H9 (cell line): ENCODE measurements at regions not wholly inside any gene's neighbourhood (a gene's known extent, or its start where the extent isn't known, plus 50 kb on each side); places are given as distances from the start of the nearest gene placed in this dataset.

ENCODE experiments used
- DNase-seq: peaks from one replicate; pipeline ENCODE4 v3.0.0-alpha.2; 2017
- H2AFZ ChIP-seq: one replicate; pipeline ENCODE4 v1.6.1; 2013; ENCODE audit warnings: mild to moderate bottlenecking, low read length, control low read depth, moderate library complexity
- H2AK5ac ChIP-seq: 2 replicates; pipeline ENCODE4 v1.6.1; 2013; ENCODE audit warnings: low read length, control low read depth, mixed read lengths; ENCODE audit not compliant: insufficient read length
- H2BK120ac ChIP-seq: one replicate; pipeline ENCODE4 v1.6.1; 2013; ENCODE audit warnings: low read depth, mild to moderate bottlenecking, low read length, control low read depth, inconsistent platforms; ENCODE audit not compliant: poor library complexity, severe bottlenecking
- H2BK12ac ChIP-seq: 2 replicates; pipeline ENCODE4 v1.6.1; 2013; ENCODE audit warnings: low read length, control low read depth, mixed read lengths, low read depth; ENCODE audit not compliant: insufficient read length
- H2BK15ac ChIP-seq: 2 replicates; pipeline ENCODE4 v1.6.1; 2013; ENCODE audit warnings: low read depth, low read length, control low read depth
- H2BK20ac ChIP-seq: one replicate; pipeline ENCODE4 v1.6.1; 2013; ENCODE audit warnings: low read depth, mild to moderate bottlenecking, low read length, control low read depth, inconsistent platforms; ENCODE audit not compliant: poor library complexity, severe bottlenecking
- H2BK5ac ChIP-seq: 2 replicates; pipeline ENCODE4 v1.6.1; 2013; ENCODE audit warnings: low read length, control low read depth, mixed read lengths; ENCODE audit not compliant: insufficient read length
- H3K14ac ChIP-seq: 2 replicates; pipeline ENCODE4 v1.6.1; 2013; ENCODE audit warnings: low read length, control low read depth; ENCODE audit not compliant: insufficient read depth
- H3K18ac ChIP-seq: 2 replicates; pipeline ENCODE4 v1.6.1; 2013; ENCODE audit warnings: low read depth, mild to moderate bottlenecking, mixed read lengths, low read length, control low read depth; ENCODE audit not compliant: insufficient read length
- H3K23ac ChIP-seq: 2 replicates; pipeline ENCODE4 v1.6.1; 2013; ENCODE audit warnings: low read length, control low read depth, mixed read lengths, low read depth; ENCODE audit not compliant: insufficient read length
- H3K23me2 ChIP-seq: 2 replicates; pipeline ENCODE4 v1.6.1; 2013; ENCODE audit warnings: low read depth, mild to moderate bottlenecking, mixed read lengths, low read length, control low read depth; ENCODE audit not compliant: insufficient read length, poor library complexity, severe bottlenecking
- H3K27ac ChIP-seq: 2 replicates; pipeline ENCODE4 v1.5.1; 2013; ENCODE audit warnings: low read length, control low read depth, mixed read lengths, low read depth; ENCODE audit not compliant: insufficient read length
- H3K27me3 ChIP-seq: 2 replicates; pipeline ENCODE4 v1.6.1; 2013; ENCODE audit warnings: low read length, control low read depth, inconsistent platforms; ENCODE audit not compliant: insufficient read depth
- H3K4ac ChIP-seq: 2 replicates; pipeline ENCODE4 v1.6.1; 2013; ENCODE audit warnings: low read depth, mild to moderate bottlenecking, control low read depth, inconsistent platforms, low read length, moderate library complexity
- H3K4me1 ChIP-seq: 2 replicates; pipeline ENCODE4 v1.6.1; 2013; ENCODE audit warnings: low read length, control low read depth, inconsistent platforms; ENCODE audit not compliant: insufficient read depth
- H3K4me2 ChIP-seq: 2 replicates; pipeline ENCODE4 v1.6.1; 2013; ENCODE audit warnings: low read length, control low read depth, mixed read lengths; ENCODE audit not compliant: insufficient read length, insufficient read depth
- H3K56ac ChIP-seq: 2 replicates; pipeline ENCODE4 v1.6.1; 2013; ENCODE audit warnings: low read depth, mild to moderate bottlenecking, mixed read lengths, low read length, control low read depth; ENCODE audit not compliant: insufficient read length
- H3K79me1 ChIP-seq: 2 replicates; pipeline ENCODE4 v1.6.1; 2013; ENCODE audit warnings: low read depth, mild to moderate bottlenecking, moderate library complexity, low read length, control low read depth, inconsistent platforms; ENCODE audit not compliant: insufficient read depth, poor library complexity, severe bottlenecking
- H3K79me2 ChIP-seq: 2 replicates; pipeline ENCODE4 v1.6.1; 2013; ENCODE audit warnings: low read length, control low read depth, inconsistent platforms; ENCODE audit not compliant: insufficient read depth
- H3K9ac ChIP-seq: 2 replicates; pipeline ENCODE4 v1.6.1; 2013; ENCODE audit warnings: low read length, control low read depth, mixed read lengths; ENCODE audit not compliant: insufficient read length; ENCODE audit errors: extremely low read depth
- H3K9me3 ChIP-seq: one replicate; pipeline ENCODE4 v1.6.1; 2013; ENCODE audit warnings: low read depth, low read length, inconsistent platforms; ENCODE audit not compliant: control insufficient read depth
- H3T11ph ChIP-seq: one replicate; pipeline ENCODE4 v1.6.1; 2013; ENCODE audit warnings: mild to moderate bottlenecking, low read length, control low read depth, inconsistent platforms
- H4K20me1 ChIP-seq: one replicate; pipeline ENCODE4 v1.6.1; 2013; ENCODE audit not compliant: control insufficient read depth, insufficient read length, insufficient read depth
- H4K5ac ChIP-seq: 2 replicates; pipeline ENCODE4 v1.6.1; 2013; ENCODE audit warnings: low read depth, mild to moderate bottlenecking, mixed read lengths, low read length, control low read depth; ENCODE audit not compliant: insufficient read length
- H4K8ac ChIP-seq: replicated peaks from 2 replicates; pipeline ENCODE4 v1.6.1; 2013; ENCODE audit warnings: low read length, control low read depth, mixed read lengths, low read depth; ENCODE audit not compliant: insufficient read length
- H4K91ac ChIP-seq: 2 replicates; pipeline ENCODE4 v1.6.1; 2013; ENCODE audit warnings: low read depth, mild to moderate bottlenecking, moderate library complexity, mixed read lengths, low read length, control low read depth; ENCODE audit not compliant: insufficient read length
- H3K27ac Mint-ChIP-seq, 3 experiments: 2 replicates in 2 of 3; 3 replicates in 1 of 3; pipeline ENCODE4 v1.8.0; 2020 to 2021; ENCODE audit warnings: mixed read lengths in 3 of 3, mild to moderate bottlenecking in 1 of 3, moderate library complexity in 1 of 3
- H3K27me3 Mint-ChIP-seq: 2 replicates; pipeline ENCODE4 v1.8.0; 2021; ENCODE audit warnings: low read depth, mild to moderate bottlenecking, moderate library complexity, mixed read lengths
- H3K36me3 Mint-ChIP-seq, 3 experiments: 2 replicates in 2 of 3; 3 replicates in 1 of 3; pipeline ENCODE4 v1.8.0; 2020 to 2021; ENCODE audit warnings: low read depth in 3 of 3, mixed read lengths in 3 of 3; ENCODE audit not compliant: insufficient read depth in 1 of 3
- H3K4me1 Mint-ChIP-seq, 2 experiments: 2 replicates each; pipeline ENCODE4 v1.8.0; 2020; ENCODE audit warnings: mixed read lengths in 2 of 2
- H3K4me3 Mint-ChIP-seq, 2 experiments: 2 replicates in 1 of 2; 3 replicates in 1 of 2; pipeline ENCODE4 v1.8.0; 2020 to 2021; ENCODE audit warnings: mild to moderate bottlenecking in 2 of 2, mixed read lengths in 2 of 2, moderate library complexity in 1 of 2
- H3K9me3 Mint-ChIP-seq, 2 experiments: 2 replicates in 1 of 2; 3 replicates in 1 of 2; pipeline ENCODE4 v1.8.0; 2020; ENCODE audit warnings: mild to moderate bottlenecking in 2 of 2, mixed read lengths in 2 of 2, moderate library complexity in 1 of 2
- WGBS: extraction: QIAGEN DNeasy Blood & Tissue Kit; methylation state at CpG from one replicate; pipeline ENCODE4 v1.1.7; 2013; ENCODE audit warnings: missing lambda C conversion rate, low lambda C conversion rate, mixed read lengths; ENCODE audit not compliant: insufficient read length; ENCODE audit errors: extremely low coverage; 5-methylcytosine and 5-hydroxymethylcytosine counted together
- TF ChIP-seq, protein P1 (sequence below): fragments of 200-600 bp; sonication (generic); conservative IDR thresholded peaks from 3 replicates; pipeline ENCODE4 v1.8.0; 2021; ENCODE audit warnings: antibody characterized with exemption, mild to moderate bottlenecking

DNA sequence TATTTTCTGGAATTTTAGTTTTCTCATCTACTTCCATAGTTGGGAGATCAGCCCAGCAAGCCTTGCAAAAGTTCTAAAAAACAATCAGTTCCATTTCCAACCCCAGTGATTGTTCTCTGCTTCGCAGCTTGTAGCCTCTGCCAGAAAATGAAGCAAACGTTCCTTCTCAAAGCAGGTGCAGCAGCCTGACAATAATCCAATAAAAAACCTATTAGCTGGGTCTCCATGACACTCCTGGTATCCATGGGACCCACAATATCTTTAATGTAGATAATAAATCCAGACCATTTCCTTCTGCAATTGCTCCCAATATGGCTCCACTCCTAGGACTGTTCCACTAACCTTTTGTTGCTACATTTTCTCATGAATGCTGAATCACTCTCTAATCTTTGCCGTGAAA, 140.8 kb upstream of the SETBP1 start:
- Histone ChIP-seq H3K23ac (no peak overlapping the region), H2BK20ac (no peak overlapping the region), H2BK15ac (no peak overlapping the region), H4K91ac (no peak overlapping the region), H3K27ac (no peak overlapping the region), H3K9ac (no peak overlapping the region), H2BK5ac (no peak overlapping the region), H3K56ac (no peak overlapping the region), H3T11ph (no peak overlapping the region), H2AK5ac (no peak overlapping the region), H3K23me2 (no peaks in the 10 kb centered on the region), H3K9me3 (no peaks in the 10 kb centered on the region), H3K18ac (no peak overlapping the region), H3K79me1 (no peaks in the 10 kb centered on the region), H3K4ac (no peak overlapping the region), H3K27me3 (no peaks in the 10 kb centered on the region), H2BK12ac (no peak overlapping the region), H3K4me1 (no peaks in the 10 kb centered on the region), H4K8ac (no peak overlapping the region), H3K14ac (no peak overlapping the region), H3K4me2 (no peak overlapping the region), H2BK120ac (no peak overlapping the region), H3K79me2 (no peaks in the 10 kb centered on the region), H4K20me1 (no peaks in the 10 kb centered on the region), H2AFZ (no peak overlapping the region), H4K5ac (no peak overlapping the region)
- H3K4me1 Mint-ChIP-seq: 0 out of 4 replicates have a peak, but pooled peaks cover 0 to 2% of the 10 kb centered on the region in 2 experiments
- H3K27me3 Mint-ChIP-seq: no peaks in the 10 kb centered on the region
- no peak overlapping the region for H3K27ac Mint-ChIP-seq
- H3K4me3 Mint-ChIP-seq: no peak overlapping the region
- no peak for DNase-seq
- H3K9me3 Mint-ChIP-seq: peaks cover 0 to 1% of the 10 kb centered on the region in 2 experiments; a peak in 1 of 5 replicates
- TF ChIP-seq, protein P1, sequence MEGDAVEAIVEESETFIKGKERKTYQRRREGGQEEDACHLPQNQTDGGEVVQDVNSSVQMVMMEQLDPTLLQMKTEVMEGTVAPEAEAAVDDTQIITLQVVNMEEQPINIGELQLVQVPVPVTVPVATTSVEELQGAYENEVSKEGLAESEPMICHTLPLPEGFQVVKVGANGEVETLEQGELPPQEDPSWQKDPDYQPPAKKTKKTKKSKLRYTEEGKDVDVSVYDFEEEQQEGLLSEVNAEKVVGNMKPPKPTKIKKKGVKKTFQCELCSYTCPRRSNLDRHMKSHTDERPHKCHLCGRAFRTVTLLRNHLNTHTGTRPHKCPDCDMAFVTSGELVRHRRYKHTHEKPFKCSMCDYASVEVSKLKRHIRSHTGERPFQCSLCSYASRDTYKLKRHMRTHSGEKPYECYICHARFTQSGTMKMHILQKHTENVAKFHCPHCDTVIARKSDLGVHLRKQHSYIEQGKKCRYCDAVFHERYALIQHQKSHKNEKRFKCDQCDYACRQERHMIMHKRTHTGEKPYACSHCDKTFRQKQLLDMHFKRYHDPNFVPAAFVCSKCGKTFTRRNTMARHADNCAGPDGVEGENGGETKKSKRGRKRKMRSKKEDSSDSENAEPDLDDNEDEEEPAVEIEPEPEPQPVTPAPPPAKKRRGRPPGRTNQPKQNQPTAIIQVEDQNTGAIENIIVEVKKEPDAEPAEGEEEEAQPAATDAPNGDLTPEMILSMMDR: no peak
- no peaks in the 10 kb centered on the region for H3K36me3 Mint-ChIP-seq
- WGBS: no CpG with 5 or more reads among the region's 3 CpGs
